Colonic mucosa (tissue), 4 donors: ENCODE measurements at regions not wholly inside any gene's neighbourhood (a gene's known extent, or its start where the extent isn't known, plus 50 kb on each side); places are given as distances from the start of the nearest gene placed in this dataset.

Experiments
- DNase-seq: peaks from one replicate; pipeline ENCODE4 v3.0.0-alpha.2; 2020
- H3K27ac ChIP-seq: fragments of 200-600 bp; one replicate; pipeline ENCODE4 v1.8.0; 2021
- H3K27me3 ChIP-seq: fragments of 200-600 bp; one replicate; pipeline ENCODE4 v1.8.0; 2021
- H3K36me3 ChIP-seq: fragments of 200-600 bp; one replicate; pipeline ENCODE4 v1.8.0; 2021
- H3K4me1 ChIP-seq: fragments of 200-600 bp; one replicate; pipeline ENCODE4 v1.8.0; 2021; ENCODE audit warnings: mild to moderate bottlenecking
- H3K4me3 ChIP-seq: fragments of 200-600 bp; one replicate; pipeline ENCODE4 v1.8.0; 2021
- H3K9ac ChIP-seq, 2 donors: one replicate each; pipeline ENCODE4 v1.7.0; 2013; ENCODE audit warnings: control low read depth in 2 of 2, low read depth in 2 of 2, low read length in 2 of 2
- H3K9me3 ChIP-seq: fragments of 200-600 bp; one replicate; pipeline ENCODE4 v1.8.0; 2021
- CTCF ChIP-seq: fragments of 200-600 bp; IDR thresholded peaks from one replicate; pipeline ENCODE4 v1.8.0; 2022; ENCODE audit warnings: antibody characterized with exemption, mild to moderate bottlenecking
- intact Hi-C: fragments of 100-400 bp; cut with DNase I; formaldehyde crosslinking; loops from one replicate; pipeline ENCODE4 v1.14.1; 2022
- donor health status: healthy.
- donor health status: DM: no; HTN: no; CAD: no.
- donor health status: DM: no; HTN: no; CAD: no.

DNA sequence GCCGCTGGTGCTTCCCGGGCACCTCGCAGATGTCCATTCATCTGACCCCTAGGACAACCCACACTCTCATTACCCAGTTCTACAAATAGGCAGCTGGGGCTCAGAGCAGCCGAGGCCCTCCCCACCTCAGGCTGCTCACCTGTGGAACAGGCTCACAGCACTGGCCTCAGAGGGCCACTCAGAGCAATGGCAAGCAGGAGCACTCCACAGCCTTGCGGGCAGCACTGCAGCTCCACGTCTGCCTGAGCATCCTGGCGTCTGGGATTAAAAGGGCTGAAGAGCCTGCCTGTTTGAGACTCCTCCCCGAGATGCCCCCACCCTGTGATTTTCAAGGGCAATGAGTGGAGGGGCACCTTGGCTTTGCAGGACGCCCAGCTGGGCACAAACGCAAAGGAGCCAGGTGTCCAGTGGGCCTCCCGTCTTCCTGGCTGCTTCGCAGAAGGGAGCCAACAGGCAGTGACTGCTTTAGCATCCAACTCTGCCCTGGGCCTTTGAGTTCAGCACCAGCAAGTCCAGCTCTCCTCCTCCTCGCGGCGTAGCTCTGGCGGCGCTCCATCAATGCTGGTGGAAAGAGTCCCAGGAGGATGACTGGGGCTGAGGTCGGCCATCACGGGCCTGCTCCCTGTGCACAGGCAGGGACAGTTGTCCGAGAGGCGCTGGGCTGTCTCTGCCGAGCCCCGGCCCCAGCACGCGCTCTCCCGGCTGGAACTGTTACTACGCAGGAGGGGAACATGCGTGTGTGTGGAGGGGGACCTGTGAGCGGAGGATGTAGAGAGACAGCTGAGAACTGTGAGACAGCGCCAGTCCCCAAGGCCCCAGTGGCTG, 297.2 kb downstream of the NDUFA10 start:
- Histone ChIP-seq H3K27me3 (no peaks in the 10 kb centered on the region), H3K36me3 (no peaks in the 10 kb centered on the region), H3K4me3 (no peak overlapping the region), H3K9me3 (no peaks in the 10 kb centered on the region), H3K9ac (no peak overlapping the region), H3K27ac (no peak overlapping the region), H3K4me1 (no peaks in the 10 kb centered on the region)
- TF ChIP-seq CTCF, result no peak
- intact Hi-C loops, result no loop called here
- no peak for DNase-seq

DNA sequence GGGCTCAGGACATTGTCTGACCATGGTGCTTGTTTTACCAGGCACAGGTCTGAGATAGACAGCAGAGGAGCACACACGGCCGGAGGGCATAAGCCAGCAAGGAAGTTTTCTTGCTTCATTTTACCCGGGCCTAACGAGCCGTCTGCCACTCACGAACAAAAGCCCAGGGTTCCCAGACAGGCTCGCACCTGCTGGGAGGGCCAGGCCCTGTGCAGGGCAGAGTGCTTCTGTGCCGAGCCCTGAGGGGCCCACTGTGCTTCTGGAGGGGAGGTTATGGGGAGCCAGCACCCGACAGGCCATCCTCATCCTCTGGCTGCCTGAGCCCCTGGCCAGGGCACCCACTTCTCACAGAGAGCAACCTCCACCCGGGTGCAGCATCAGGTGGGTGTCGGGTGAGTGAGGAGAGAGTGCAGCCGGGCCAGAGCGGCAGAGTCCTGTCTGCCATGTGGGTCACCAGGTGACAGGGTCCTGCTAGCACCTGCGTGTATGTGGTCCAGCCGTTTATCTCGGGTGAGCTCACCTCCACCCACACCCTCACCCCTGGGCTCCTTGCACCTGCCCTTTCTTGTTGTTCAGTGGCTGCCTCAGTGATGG, 297.9 kb downstream of the NDUFA10 start:
- Histone ChIP-seq H3K36me3 (no peaks in the 10 kb centered on the region), H3K4me3 (no peak overlapping the region), H3K27ac (no peak overlapping the region), H3K9me3 (no peaks in the 10 kb centered on the region), H3K27me3 (no peaks in the 10 kb centered on the region), H3K4me1 (no peaks in the 10 kb centered on the region), H3K9ac (no peak overlapping the region)
- no peak for TF ChIP-seq CTCF
- DNase-seq, result no peak
- intact Hi-C loops, result no loop called here

DNA sequence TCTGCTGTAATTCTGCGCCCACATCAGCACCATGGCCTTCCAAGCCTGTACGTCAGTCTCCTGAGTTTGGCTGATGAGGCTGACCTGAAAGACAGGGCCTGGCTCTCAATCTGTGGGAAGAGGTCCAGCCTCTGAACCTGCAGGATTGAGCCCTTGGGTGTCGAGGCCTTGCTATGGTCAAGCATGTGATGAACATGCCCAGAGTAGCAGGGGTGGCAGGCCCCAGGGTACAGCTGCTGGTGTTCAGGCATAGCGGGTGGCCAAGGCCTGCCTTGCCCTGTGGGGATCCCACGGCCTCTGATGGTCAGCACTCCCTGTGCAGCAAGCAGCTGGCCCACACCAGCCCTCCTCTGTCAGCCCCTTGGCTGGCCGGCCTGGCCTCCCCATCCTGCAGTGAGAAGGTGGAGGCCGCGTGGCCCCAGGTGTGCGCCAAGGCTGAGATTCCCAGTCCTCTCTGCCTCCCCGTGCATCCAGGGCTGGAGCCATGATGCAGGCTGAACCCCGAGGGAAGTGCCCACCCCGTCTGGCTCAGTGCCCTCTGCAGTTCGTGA, 298.4 kb downstream of the NDUFA10 start:
- TF ChIP-seq CTCF, result no peak
- no peaks in the 10 kb centered on the region for H3K9me3 ChIP-seq
- intact Hi-C loops, result no loop called here
- no peaks in the 10 kb centered on the region for H3K27me3 ChIP-seq
- no peaks in the 10 kb centered on the region for H3K4me1 ChIP-seq
- H3K4me3 ChIP-seq, result no peak overlapping the region
- no peak overlapping the region for H3K27ac ChIP-seq
- no peak overlapping the region for H3K9ac ChIP-seq
- DNase-seq, result no peak
- no peaks in the 10 kb centered on the region for H3K36me3 ChIP-seq

DNA sequence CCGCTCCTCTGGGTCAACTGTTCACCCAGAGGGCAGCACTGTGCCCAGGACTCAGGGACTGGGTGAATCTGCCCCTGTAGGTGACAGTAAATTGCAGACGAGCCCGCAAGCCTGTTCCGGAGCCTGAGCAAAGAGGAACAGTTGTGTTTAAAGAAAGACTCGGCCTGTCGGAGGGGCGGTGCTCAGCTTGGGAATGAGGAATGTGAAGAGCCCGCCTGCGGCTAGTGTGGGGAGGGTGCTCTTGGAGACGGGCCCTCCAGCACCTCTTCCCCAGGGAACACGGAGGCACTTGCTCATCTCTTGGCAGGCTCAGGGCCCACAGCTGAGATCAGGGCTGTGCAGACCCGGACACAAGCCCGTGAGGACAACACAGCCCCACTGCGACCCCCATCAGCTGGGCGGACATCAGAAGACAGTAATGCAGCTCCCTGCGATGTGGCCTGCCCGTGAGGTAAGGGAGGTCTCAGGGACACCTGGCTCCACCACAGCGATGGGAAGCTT, 299.0 kb downstream of the NDUFA10 start:
- H3K27ac ChIP-seq, result no peak overlapping the region
- intact Hi-C loops, result no loop called here
- H3K9ac ChIP-seq, result no peak overlapping the region
- no peaks in the 10 kb centered on the region for H3K9me3 ChIP-seq
- H3K4me1 ChIP-seq, result no peaks in the 10 kb centered on the region
- no peak for TF ChIP-seq CTCF
- no peak overlapping the region for H3K4me3 ChIP-seq
- DNase-seq, result no peak
- no peaks in the 10 kb centered on the region for H3K36me3 ChIP-seq
- H3K27me3 ChIP-seq, result no peaks in the 10 kb centered on the region

DNA sequence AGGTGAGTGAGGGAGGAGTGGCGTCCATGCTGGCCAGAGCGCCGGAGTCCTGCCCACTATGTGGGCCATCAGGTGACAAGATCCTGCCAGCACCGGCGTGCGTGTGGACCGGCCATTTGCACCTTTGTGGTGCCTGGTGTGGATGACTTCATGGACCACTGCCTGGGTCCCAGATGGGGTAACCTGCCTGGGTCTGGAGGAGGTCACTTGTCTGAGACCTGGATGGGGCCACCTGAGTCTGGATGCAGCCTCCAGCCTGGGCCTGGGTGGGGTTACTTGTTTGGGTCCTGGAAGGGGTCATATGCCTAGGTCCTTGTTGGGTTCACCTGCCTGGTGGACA, 299.6 kb downstream of the NDUFA10 start:
- H3K9me3 ChIP-seq, result no peaks in the 10 kb centered on the region
- intact Hi-C loops, result no loop called here
- H3K27me3 ChIP-seq, result no peaks in the 10 kb centered on the region
- no peak for TF ChIP-seq CTCF
- H3K27ac ChIP-seq, result no peak overlapping the region
- H3K9ac ChIP-seq, result no peak overlapping the region
- no peaks in the 10 kb centered on the region for H3K36me3 ChIP-seq
- DNase-seq, result no peak
- H3K4me3 ChIP-seq, result no peak overlapping the region
- no peaks in the 10 kb centered on the region for H3K4me1 ChIP-seq
